H1 (cell line): ENCODE measurements at regions not wholly inside any gene's neighbourhood (a gene's known extent, or its start where the extent isn't known, plus 50 kb on each side); places are given as distances from the start of the nearest gene placed in this dataset.

Source experiments
- CTCF ChIA-PET: fragments of 300-600 bp; sonication (Branson Sonifier 250); formaldehyde crosslinking; loops from one replicate; lab custom pipeline; 2021; ENCODE audit not compliant: partially characterized antibody; lab: Charles Lee
- POLR2A ChIA-PET: fragments of 300-600 bp; sonication (Branson Sonifier 250); formaldehyde crosslinking; loops from one replicate; lab custom pipeline; 2021; ENCODE audit warnings: inconsistent platforms; ENCODE audit not compliant: partially characterized antibody; lab: Charles Lee
- DNase-seq, 2 experiments: peaks; one replicate each; pipeline versions ENCODE4 v3.0.0 to v3.0.0-alpha.2; 2010 to 2022; ENCODE audit warnings: low spot score in 2 of 2, low read depth in 1 of 2, mixed read lengths in 1 of 2
- FAIRE-seq: peaks from 2 replicates; lab custom pipeline; 2011; peaks lifted over from hg19 to GRCh38; lab: Jason Lieb, UNC
- H2AFZ ChIP-seq: 2 replicates; pipeline ENCODE4 v1.8.1; 2012; ENCODE audit warnings: low read length, inconsistent platforms
- H2AK5ac ChIP-seq: 2 replicates; pipeline ENCODE4 v1.6.1; 2013; ENCODE audit warnings: low read depth, low read length
- H2BK120ac ChIP-seq: replicated peaks from 2 replicates; pipeline ENCODE3; 2013; ENCODE audit warnings: low read depth, low read length, inconsistent platforms
- H2BK12ac ChIP-seq: 2 replicates; pipeline ENCODE4 v1.6.1; 2013; ENCODE audit warnings: low read depth, low read length
- H2BK15ac ChIP-seq: 2 replicates; pipeline ENCODE4 v1.6.1; 2013; ENCODE audit warnings: low read length
- H2BK20ac ChIP-seq: 2 replicates; pipeline ENCODE4 v1.6.1; 2013; ENCODE audit warnings: low read length
- H2BK5ac ChIP-seq: 2 replicates; pipeline ENCODE4 v1.6.1; 2013; ENCODE audit warnings: low read depth, low read length
- H3K14ac ChIP-seq: 2 replicates; pipeline ENCODE4 v1.6.1; 2013; ENCODE audit warnings: inconsistent platforms; ENCODE audit not compliant: insufficient read length
- H3K18ac ChIP-seq: 2 replicates; pipeline ENCODE4 v1.6.1; 2013; ENCODE audit warnings: low read length; ENCODE audit errors: extremely low read depth
- H3K23ac ChIP-seq: 2 replicates; pipeline ENCODE4 v1.6.1; 2013; ENCODE audit warnings: inconsistent platforms; ENCODE audit not compliant: insufficient read length
- H3K23me2 ChIP-seq: 2 replicates; pipeline ENCODE4 v1.6.1; 2013; ENCODE audit warnings: low read depth, low read length
- H3K27ac ChIP-seq: 2 replicates; pipeline ENCODE4 v1.6.1; 2011; ENCODE audit warnings: low read depth, low read length, inconsistent platforms
- H3K27me3 ChIP-seq, 4 experiments: replicated peaks in 1 of 4; 1 replicate in 1 of 4; 2 replicates in 3 of 4; pipeline versions ENCODE4 v1.6.1 to v1.8.1; 2011 to 2013; ENCODE audit warnings: low read length in 3 of 4, mild to moderate bottlenecking in 3 of 4, inconsistent platforms in 2 of 4, mixed read lengths in 2 of 4, moderate library complexity in 1 of 4; ENCODE audit not compliant: control insufficient read depth in 3 of 4, insufficient read depth in 3 of 4; ENCODE audit errors: extremely low read depth in 1 of 4
- H3K36me3 ChIP-seq, 4 experiments: 2 replicates each; pipeline versions ENCODE4 v1.6.1 to v1.8.1; 2011 to 2013; ENCODE audit warnings: mild to moderate bottlenecking in 4 of 4, low read length in 3 of 4, moderate library complexity in 2 of 4, control low read depth in 1 of 4, inconsistent platforms in 1 of 4; ENCODE audit not compliant: insufficient read depth in 4 of 4, control insufficient read depth in 2 of 4
- H3K4ac ChIP-seq: replicated peaks from 2 replicates; pipeline ENCODE3; 2013; ENCODE audit warnings: low read length, low read depth, mixed read lengths, inconsistent platforms; ENCODE audit not compliant: insufficient read length
- H3K4me1 ChIP-seq, 4 experiments: replicated peaks in 1 of 4; 1 replicate in 1 of 4; 2 replicates in 3 of 4; pipeline versions ENCODE4 v1.6.1 to v1.8.1; 2011 to 2013; ENCODE audit warnings: low read length in 3 of 4, inconsistent platforms in 2 of 4, mixed read lengths in 1 of 4; ENCODE audit not compliant: insufficient read depth in 4 of 4, control insufficient read depth in 3 of 4
- H3K4me2 ChIP-seq, 2 experiments: 2 replicates each; pipeline versions ENCODE4 v1.6.1 to v1.8.1; 2011 to 2013; ENCODE audit warnings: low read depth in 2 of 2, low read length in 2 of 2, control low read depth in 1 of 2, inconsistent platforms in 1 of 2, mild to moderate bottlenecking in 1 of 2; ENCODE audit not compliant: insufficient read depth in 1 of 2
- H3K4me3 ChIP-seq, 4 experiments: fragments of 200-600, 300-600 bp in 1 of 4; sonication (generic), shearing (Covaris generic), sonication (Bioruptor Twin) in 1 of 4; 2 replicates each; pipeline versions ENCODE4 v1.5.1 to v1.8.1; 2011 to 2016; ENCODE audit warnings: low read length in 4 of 4, low read depth in 3 of 4, control low read depth in 2 of 4, inconsistent platforms in 2 of 4, mild to moderate bottlenecking in 2 of 4, mixed read lengths in 1 of 4, moderate library complexity in 1 of 4; ENCODE audit not compliant: insufficient read depth in 2 of 4; ENCODE audit errors: extremely low read depth in 1 of 4
- H3K56ac ChIP-seq: replicated peaks from 2 replicates; pipeline ENCODE3; 2013; ENCODE audit warnings: low read depth, mild to moderate bottlenecking, mixed read lengths, low read length, inconsistent platforms; ENCODE audit not compliant: insufficient read length
- H3K79me1 ChIP-seq: 2 replicates; pipeline ENCODE4 v1.6.1; 2013; ENCODE audit warnings: low read depth, low read length, control low read depth
- H3K79me2 ChIP-seq, 2 experiments: 2 replicates each; pipeline versions ENCODE4 v1.6.1 to v1.8.1; 2012 to 2013; ENCODE audit warnings: low read length in 2 of 2, mild to moderate bottlenecking in 2 of 2, inconsistent platforms in 1 of 2; ENCODE audit not compliant: insufficient read depth in 2 of 2, control insufficient read depth in 1 of 2
- H3K9ac ChIP-seq, 4 experiments: replicated peaks in 1 of 4; 1 replicate in 1 of 4; 2 replicates in 3 of 4; pipeline versions ENCODE4 v1.6.1 to v1.8.1; 2011 to 2013; ENCODE audit warnings: low read depth in 3 of 4, low read length in 3 of 4, control low read depth in 2 of 4, mild to moderate bottlenecking in 2 of 4, moderate library complexity in 2 of 4, inconsistent platforms in 1 of 4; ENCODE audit errors: extremely low read depth in 1 of 4
- H3K9me3 ChIP-seq, 2 experiments: 2 replicates each; pipeline versions ENCODE4 v1.6.1 to v1.8.1; 2012 to 2013; ENCODE audit warnings: mild to moderate bottlenecking in 2 of 2, moderate library complexity in 2 of 2, control low read depth in 1 of 2, inconsistent platforms in 1 of 2, low read depth in 1 of 2, low read length in 1 of 2, mixed read lengths in 1 of 2; ENCODE audit not compliant: insufficient read depth in 2 of 2
- H4K20me1 ChIP-seq, 2 experiments: replicated peaks in 1 of 2; 2 replicates each; pipeline versions ENCODE3 to v1.8.1; 2011 to 2013; ENCODE audit warnings: inconsistent platforms in 2 of 2, low read length in 2 of 2, mild to moderate bottlenecking in 1 of 2; ENCODE audit not compliant: insufficient read depth in 2 of 2, control insufficient read depth in 1 of 2
- H4K5ac ChIP-seq: 2 replicates; pipeline ENCODE4 v1.6.1; 2013; ENCODE audit warnings: low read length, low read depth, mixed read lengths, inconsistent platforms; ENCODE audit not compliant: insufficient read length
- H4K8ac ChIP-seq: 2 replicates; pipeline ENCODE4 v1.8.0; 2013; ENCODE audit warnings: mild to moderate bottlenecking, moderate library complexity, low read length, inconsistent platforms; ENCODE audit not compliant: insufficient read depth; ENCODE audit errors: extremely low read depth
- H4K91ac ChIP-seq: replicated peaks from 2 replicates; pipeline ENCODE3; 2013; ENCODE audit warnings: low read length, mixed read lengths, inconsistent platforms; ENCODE audit not compliant: insufficient read length
- ASH2L ChIP-seq: fragments of 200-600, 300-600 bp; sonication (generic); IDR thresholded peaks from one replicate; pipeline ENCODE4 v1.7.1; 2017; ENCODE audit warnings: low read length
- BACH1 ChIP-seq: IDR thresholded peaks from 2 replicates; pipeline ENCODE4 v1.6.1; 2012; ENCODE audit warnings: low read length, improper control_type of control experiment
- BRCA1 ChIP-seq: IDR thresholded peaks from 2 replicates; pipeline ENCODE4 v1.6.1; 2012; ENCODE audit warnings: low read depth, low read length, improper control_type of control experiment
- CEBPB ChIP-seq: IDR thresholded peaks from 2 replicates; pipeline ENCODE4 v1.6.1; 2012; ENCODE audit warnings: low read depth, low read length
- HDAC2 ChIP-seq, 2 experiments: fragments of 300-600 bp in 1 of 2; sonication (generic) in 1 of 2; IDR thresholded peaks; 2 replicates each; pipeline ENCODE4 v1.6.1; 2011 to 2012; ENCODE audit warnings: low read depth in 2 of 2, low read length in 2 of 2, mild to moderate bottlenecking in 2 of 2, moderate library complexity in 2 of 2, borderline replicate concordance in 1 of 2, inconsistent platforms in 1 of 2
- NRF1 ChIP-seq: IDR thresholded peaks from 2 replicates; pipeline ENCODE4 v1.6.1; 2011; ENCODE audit warnings: mild to moderate bottlenecking, low read depth, low read length, improper control_type of control experiment
- POLR2A ChIP-seq, 2 experiments: IDR thresholded peaks; 1 replicate in 1 of 2; 2 replicates in 1 of 2; pipeline ENCODE4 v1.6.1; 2011; ENCODE audit warnings: low read depth in 2 of 2, low read length in 2 of 2, mild to moderate bottlenecking in 2 of 2; ENCODE audit errors: control extremely low read depth in 1 of 2
- RFX5 ChIP-seq: IDR thresholded peaks from 2 replicates; pipeline ENCODE4 v1.6.1; 2011; ENCODE audit warnings: low read depth, low read length, improper control_type of control experiment, borderline replicate concordance
- SIRT6 ChIP-seq: IDR thresholded peaks from one replicate; pipeline ENCODE4 v1.7.1; 2012; ENCODE audit warnings: low read length, inconsistent platforms
- SP1 ChIP-seq: IDR thresholded peaks from 2 replicates; pipeline ENCODE4 v1.6.1; 2011; ENCODE audit warnings: low read depth, low read length
- TBP ChIP-seq: IDR thresholded peaks from 2 replicates; pipeline ENCODE4 v1.6.1; 2011; ENCODE audit warnings: low read depth, low read length, improper control_type of control experiment
- TEAD4 ChIP-seq: IDR thresholded peaks from 2 replicates; pipeline ENCODE4 v1.6.1; 2012; ENCODE audit warnings: low read depth, low read length, inconsistent platforms, mixed read lengths
- WGBS, 2 experiments: shearing (Covaris generic) in 1 of 2; methylation state at CpG; one replicate each; pipeline versions ENCODE4 v1.1.6 to v1.1.7; 2013 to 2015; ENCODE audit warnings: low lambda C conversion rate in 2 of 2, mixed read lengths in 2 of 2, inconsistent platforms in 1 of 2, low coverage in 1 of 2, missing lambda C conversion rate in 1 of 2; ENCODE audit not compliant: insufficient replicate concordance in 2 of 2, insufficient coverage in 1 of 2, insufficient read length in 1 of 2; ENCODE audit errors: extremely low coverage in 1 of 2, missing lambda C conversion rate in 1 of 2; 5-methylcytosine and 5-hydroxymethylcytosine counted together

GRCh38 chr2:157180359-157180758 lies 77.1 kb upstream of the GALNT5 start:
- 86% methylated on average over 1 of the region's 1 CpG; no CpG with 5 or more reads in 1 of the 2 experiments for WGBS, 2 experiments
- no peak overlapping the region for H2BK120ac ChIP-seq
- H2AK5ac ChIP-seq, result no peak overlapping the region
- H2BK20ac ChIP-seq, result no peak overlapping the region
- no peak overlapping the region for H3K18ac ChIP-seq
- no peaks in the 10 kb centered on the region for H3K4me1 ChIP-seq
- FAIRE-seq (no peak), DNase-seq (no peak)
- H3K9ac ChIP-seq, result no peak overlapping the region
- H4K20me1 ChIP-seq, result no peaks in the 10 kb centered on the region
- H3K79me2 ChIP-seq, result no peaks in the 10 kb centered on the region
- no peaks in the 10 kb centered on the region for H3K79me1 ChIP-seq
- H3K23me2 ChIP-seq, result no peaks in the 10 kb centered on the region
- H2BK15ac ChIP-seq, result no peak overlapping the region
- H2BK12ac ChIP-seq, result no peak overlapping the region
- no peak overlapping the region for H2BK5ac ChIP-seq
- TF ChIP-seq RFX5 (no peak), CEBPB (no peak), TBP (no peak), POLR2A (IDR thresholded peaks at IDR 0.05; ENCODE audit: control extremely low read depth in 1 of 2, low read depth in 2 of 2, low read length in 2 of 2) (no peak), BACH1 (no peak), ASH2L (no peak), SP1 (no peak), NRF1 (no peak), HDAC2 (IDR thresholded peaks at IDR 0.05; ENCODE audit: borderline replicate concordance in 1 of 2, low read depth in 2 of 2, low read length in 2 of 2) (no peak), SIRT6 (no peak), BRCA1 (no peak), TEAD4 (no peak)
- POLR2A ChIA-PET, result no interaction called here
- no peaks in the 10 kb centered on the region for H3K9me3 ChIP-seq
- H3K27me3 ChIP-seq, result no peaks in the 10 kb centered on the region
- H2AFZ ChIP-seq, result no peak overlapping the region
- H3K4me2 ChIP-seq, result no peak overlapping the region
- H4K8ac ChIP-seq, result no peak overlapping the region
- H3K4me3 ChIP-seq, result no peak overlapping the region
- CTCF ChIA-PET, result interaction anchor here (0.6 to 5.4 kb wide), 14 partner anchors 10 to 1811 kb away, joined by 3 to 20 read pairs (median 3); no protein-coding TSS in a partner anchor
- no peak overlapping the region for H3K4ac ChIP-seq
- no peak overlapping the region for H4K91ac ChIP-seq
- no peak overlapping the region for H3K14ac ChIP-seq
- H3K27ac ChIP-seq, result no peak overlapping the region
- H3K23ac ChIP-seq, result no peak overlapping the region
- H3K36me3 ChIP-seq, result no peaks in the 10 kb centered on the region
- H3K56ac ChIP-seq, result no peak overlapping the region
- no peak overlapping the region for H4K5ac ChIP-seq
